RPMI7951 (cell line): ENCODE measurements at regions not wholly inside any gene's neighbourhood (a gene's known extent, or its start where the extent isn't known, plus 50 kb on each side); places are given as distances from the start of the nearest gene placed in this dataset.
A peak's percentile ranks its signal among the peaks of the same experiment; 100 is the strongest.

ENCODE experiments used
- DNase-seq: peaks from one replicate; pipeline ENCODE4 v3.0.0-alpha.2; 2012; ENCODE audit warnings: low read depth

- DNase-seq: peak; percentile 68
Observed at GRCh38 chr6:138577151-138577915, 78.0 kb upstream of the NHSL1 start.

GRCh38 chr6:138580040-138580439 is 80.7 kb upstream of the NHSL1 start:
- DNase-seq: no peak

- DNase-seq: peak; percentile 88
Observed at GRCh38 chr6:138580801-138581200, 81.5 kb upstream of the NHSL1 start.

GRCh38 chr6:138582573-138582972 is 83.3 kb upstream of the NHSL1 start:
- DNase-seq: peak; percentile 78

GRCh38 chr6:138586638-138587037 is 87.3 kb upstream of the NHSL1 start:
- DNase-seq: no peak

GRCh38 chr6:138588805-138589434 is 89.6 kb upstream of the NHSL1 start:
- DNase-seq: peak; percentile 74

- peak; percentile 71 for DNase-seq
Observed at GRCh38 chr6:138590796-138591709, 91.8 kb upstream of the NHSL1 start.

GRCh38 chr6:138592749-138593123 is 93.4 kb upstream of the NHSL1 start:
- DNase-seq: no peak

GRCh38 chr6:138593124-138593877 is 94.0 kb upstream of the NHSL1 start:
- peak; percentile 96 for DNase-seq

GRCh38 chr6:138593909-138594757 is 94.8 kb upstream of the NHSL1 start:
- DNase-seq: no peak

- no peak for DNase-seq
Observed at GRCh38 chr6:138594758-138595140, 95.5 kb upstream of the NHSL1 start.

GRCh38 chr6:138596126-138596525 is 96.8 kb upstream of the NHSL1 start:
- no peak for DNase-seq

GRCh38 chr6:138596591-138596990 is 97.3 kb upstream of the NHSL1 start:
- DNase-seq: no peak

- DNase-seq: no peak
Observed at GRCh38 chr6:138597336-138597735, 98.0 kb upstream of the NHSL1 start.

GRCh38 chr6:138598562-138599173 is 99.4 kb upstream of the NHSL1 start:
- no peak for DNase-seq

GRCh38 chr6:138600261-138600660 is 101.0 kb upstream of the NHSL1 start:
- no peak for DNase-seq

GRCh38 chr6:138600726-138601125 is 101.4 kb upstream of the NHSL1 start:
- peak; percentile 8 for DNase-seq

- DNase-seq: no peak
Observed at GRCh38 chr6:138601128-138601527, 101.8 kb upstream of the NHSL1 start.

- no peak for DNase-seq
Observed at GRCh38 chr6:138605958-138606357, 106.7 kb upstream of the NHSL1 start.
